Aorta (tissue), 5 donors: ENCODE measurements at regions not wholly inside any gene's neighbourhood (a gene's known extent, or its start where the extent isn't known, plus 50 kb on each side); places are given as distances from the start of the nearest gene placed in this dataset.

Source experiments
- ATAC-seq: fragments of 200-7000 bp; cut with Tn5 transposase; one replicate; pipeline ENCODE4 v1.9.1; 2022; ENCODE audit warnings: moderate library complexity; ENCODE audit not compliant: low FRiP score
- DNase-seq, 2 donors: peaks; one replicate each; pipeline ENCODE4 v3.0.0-alpha.2; 2020
- H3K27ac ChIP-seq, 2 donors: one replicate each; pipeline ENCODE4 v1.5.1; 2013; ENCODE audit warnings: low read length in 2 of 2, mild to moderate bottlenecking in 2 of 2, moderate library complexity in 2 of 2, control low read depth in 1 of 2, inconsistent platforms in 1 of 2, low read depth in 1 of 2
- H3K27me3 ChIP-seq, 2 donors: one replicate each; pipeline ENCODE4 v1.6.1; 2013; ENCODE audit warnings: control low read depth in 1 of 2, low read length in 1 of 2, mild to moderate bottlenecking in 1 of 2, moderate library complexity in 1 of 2; ENCODE audit not compliant: insufficient read depth in 2 of 2, control insufficient read depth in 1 of 2
- H3K36me3 ChIP-seq, 2 donors: one replicate each; pipeline ENCODE4 v1.6.1; 2013; ENCODE audit warnings: control low read depth in 1 of 2, low read length in 1 of 2, mild to moderate bottlenecking in 1 of 2; ENCODE audit not compliant: insufficient read depth in 2 of 2, control insufficient read depth in 1 of 2
- H3K4me1 ChIP-seq, 2 donors: one replicate each; pipeline ENCODE4 v1.6.1; 2013; ENCODE audit warnings: low read length in 2 of 2, control low read depth in 1 of 2, mild to moderate bottlenecking in 1 of 2, moderate library complexity in 1 of 2; ENCODE audit not compliant: insufficient read depth in 2 of 2, control insufficient read depth in 1 of 2
- H3K4me3 ChIP-seq, 2 donors: one replicate each; pipeline ENCODE4 v1.5.1; 2013; ENCODE audit warnings: low read length in 2 of 2, control low read depth in 1 of 2, mild to moderate bottlenecking in 1 of 2
- H3K9me3 ChIP-seq: one replicate; pipeline ENCODE4 v1.6.1; 2013; ENCODE audit warnings: mild to moderate bottlenecking, low read length; ENCODE audit not compliant: control insufficient read depth
- WGBS, 2 donors: extraction: QIAGEN DNeasy Blood & Tissue Kit; methylation state at CpG; one replicate each; pipeline ENCODE4 v1.1.7; 2013; 5-methylcytosine and 5-hydroxymethylcytosine counted together
- intact Hi-C, 2 donors: fragments of 100-400 bp; cut with DNase I; formaldehyde crosslinking; loops; one replicate each; pipeline versions ENCODE4 v1.14.2 to v1.15.0; 2022
- donor health status: healthy with polysubstance abuse.
- donor health status: Bipolar disorder and iron deficiency.
- donor health status: DM: no; HTN: no; CAD: no.
- donor health status: DM: no; HTN: no; CAD: no.
- donor health status: DM: yes; HTN: yes; CAD: no.

DNA sequence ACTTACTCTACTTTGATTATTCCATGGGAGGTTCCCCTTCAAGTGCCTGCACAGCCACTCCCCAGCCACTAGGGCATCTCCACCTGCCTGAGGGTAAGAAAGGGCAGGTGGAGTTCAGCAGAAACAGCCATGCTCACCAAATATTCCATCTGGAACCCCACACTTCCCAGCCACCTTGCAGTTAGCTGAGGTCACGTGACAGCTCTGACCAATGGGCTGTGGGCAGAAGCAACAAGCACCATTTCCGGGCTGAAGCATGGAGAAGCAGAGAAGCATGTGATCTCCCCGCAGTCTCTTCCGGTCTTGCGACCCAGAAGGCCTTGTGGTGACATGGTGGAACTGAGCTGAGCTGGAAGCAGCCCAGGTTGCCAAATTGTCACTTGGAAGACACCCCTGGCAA, 108.6 kb downstream of the CCT6B start:
- Histone ChIP-seq H3K27me3 (no peaks in the 10 kb centered on the region), H3K9me3 (no peaks in the 10 kb centered on the region), H3K27ac (no peak overlapping the region), H3K36me3 (no peaks in the 10 kb centered on the region), H3K4me3 (no peak overlapping the region), H3K4me1 (no peaks in the 10 kb centered on the region)
- 81 to 85% methylated on average over 5 of the region's 5 CpGs for WGBS, 2 donors
- DNase-seq (no peak), ATAC-seq (no peak)
- intact Hi-C loops, result no loop called here

- H3K9me3 ChIP-seq, result no peaks in the 10 kb centered on the region
- no peaks in the 10 kb centered on the region for H3K4me1 ChIP-seq
- DNase-seq, result no peak
- H3K27me3 ChIP-seq, result no peaks in the 10 kb centered on the region
- no peak for ATAC-seq
- 71% methylated on average over 9 of the region's 9 CpGs for WGBS, 2 donors
- H3K4me3 ChIP-seq, result no peak overlapping the region
- no peaks in the 10 kb centered on the region for H3K36me3 ChIP-seq
- intact Hi-C loops, result no loop called here
- H3K27ac ChIP-seq, result no peak overlapping the region
These were observed 109.2 kb downstream of the CCT6B start for GRCh38 chr17:34851961-34852540.

- no peak overlapping the region for H3K4me3 ChIP-seq
- no peaks in the 10 kb centered on the region for H3K36me3 ChIP-seq
- intact Hi-C loops, result no loop called here
- H3K27ac ChIP-seq, result no peak overlapping the region
- no peak for ATAC-seq
- H3K9me3 ChIP-seq, result no peaks in the 10 kb centered on the region
- no peaks in the 10 kb centered on the region for H3K4me1 ChIP-seq
- WGBS, 2 donors, result 58 to 76% methylated on average over 3 of the region's 3 CpGs
- no peak for DNase-seq
- no peaks in the 10 kb centered on the region for H3K27me3 ChIP-seq
These were observed 110.3 kb downstream of the CCT6B start for GRCh38 chr17:34850964-34851363.

- WGBS, 2 donors, result 77 to 78% methylated on average over 4 of the region's 4 CpGs
- ATAC-seq (no peak), DNase-seq (no peak)
- H3K9me3 ChIP-seq, result no peaks in the 10 kb centered on the region
- no peak overlapping the region for H3K27ac ChIP-seq
- H3K36me3 ChIP-seq, result no peaks in the 10 kb centered on the region
- intact Hi-C loops, result no loop called here
- no peaks in the 10 kb centered on the region for H3K27me3 ChIP-seq
- no peaks in the 10 kb centered on the region for H3K4me1 ChIP-seq
- H3K4me3 ChIP-seq, result no peak overlapping the region
These were observed 111.2 kb downstream of the CCT6B start for GRCh38 chr17:34850023-34850422.

DNA sequence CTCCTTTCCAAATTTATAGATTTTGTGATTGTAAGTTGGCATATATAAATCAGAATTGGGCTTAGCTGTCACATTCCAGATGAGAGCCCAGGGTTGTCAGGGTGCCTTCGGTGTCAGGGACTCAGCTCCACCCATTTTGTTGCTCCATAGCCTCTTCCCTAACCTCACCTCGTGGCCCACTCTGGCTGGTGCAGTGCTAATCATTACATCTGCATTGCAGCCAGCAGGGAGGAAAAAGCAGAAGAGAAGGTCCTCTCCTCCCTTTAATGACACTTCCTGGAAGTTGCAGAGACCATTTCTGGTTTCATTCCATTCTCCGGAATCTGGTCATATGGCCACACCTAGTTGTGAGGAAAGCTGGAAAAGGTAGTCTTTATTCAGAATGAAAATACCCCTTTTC, 113.3 kb downstream of the CCT6B start:
- no peaks in the 10 kb centered on the region for H3K4me1 ChIP-seq
- no peak for ATAC-seq

GRCh38 chr17:34845296-34845695, 116.0 kb downstream of the CCT6B start:
- Histone ChIP-seq H3K36me3 (no peaks in the 10 kb centered on the region), H3K9me3 (peaks cover 2% of the 10 kb centered on the region), H3K27me3 (no peaks in the 10 kb centered on the region), H3K4me3 (no peak overlapping the region), H3K27ac (no peak overlapping the region), H3K4me1 (no peaks in the 10 kb centered on the region)
- no peak for ATAC-seq
- intact Hi-C loops, result no loop called here
- DNase-seq, result no peak
- 22 to 44% methylated on average over 3 of the region's 3 CpGs for WGBS, 2 donors

More for the DNA sequence above, 113.3 kb downstream of the CCT6B start:
- no peaks in the 10 kb centered on the region for H3K27me3 ChIP-seq
- 43 to 46% methylated on average over 3 of the region's 3 CpGs for WGBS, 2 donors
- H3K4me3 ChIP-seq, result no peak overlapping the region
- no peaks in the 10 kb centered on the region for H3K36me3 ChIP-seq
- no peak overlapping the region for H3K27ac ChIP-seq
- peaks cover 2% of the 10 kb centered on the region for H3K9me3 ChIP-seq
- no peak for DNase-seq
- intact Hi-C loops, result no loop called here

- WGBS, 2 donors, result 68 to 71% methylated on average over 3 of the region's 3 CpGs
- no peak overlapping the region for H3K4me3 ChIP-seq
These were observed 117.6 kb downstream of the CCT6B start for GRCh38 chr17:34843682-34844081.

GRCh38 chr17:34842235-34842634, 119.0 kb downstream of the CCT6B start:
- no peaks in the 10 kb centered on the region for H3K27me3 ChIP-seq
- intact Hi-C loops, result no loop called here
- WGBS, 2 donors, result 85 to 96% methylated on average over 5 of the region's 5 CpGs
- ATAC-seq, result no peak
- no peaks in the 10 kb centered on the region for H3K36me3 ChIP-seq
- H3K4me3 ChIP-seq, result no peak overlapping the region
- no peak overlapping the region for H3K27ac ChIP-seq
- no peaks in the 10 kb centered on the region for H3K4me1 ChIP-seq
- no peak for DNase-seq
- H3K9me3 ChIP-seq, result peaks cover 2% of the 10 kb centered on the region

More at GRCh38 chr17:34843682-34844081, 117.6 kb downstream of the CCT6B start:
- ATAC-seq (no peak), DNase-seq (no peak)
- Histone ChIP-seq H3K27me3 (no peaks in the 10 kb centered on the region), H3K27ac (no peak overlapping the region), H3K36me3 (no peaks in the 10 kb centered on the region), H3K4me1 (no peaks in the 10 kb centered on the region), H3K9me3 (peaks cover 2% of the 10 kb centered on the region)
- intact Hi-C loops, result no loop called here

- H3K27me3 ChIP-seq, result no peaks in the 10 kb centered on the region
- no peak overlapping the region for H3K4me3 ChIP-seq
- no peaks in the 10 kb centered on the region for H3K36me3 ChIP-seq
- no peak overlapping the region for H3K27ac ChIP-seq
- intact Hi-C loops, result no loop called here
- H3K9me3 ChIP-seq, result peaks cover 2% of the 10 kb centered on the region
- no peaks in the 10 kb centered on the region for H3K4me1 ChIP-seq
- ATAC-seq (no peak), DNase-seq (no peak)
- WGBS, 2 donors, result 56 to 71% methylated on average over 1 of the region's 1 CpG
These were observed 119.8 kb downstream of the CCT6B start for GRCh38 chr17:34841467-34841866.
